DOHH2 (cell line): ENCODE measurements at regions not wholly inside any gene's neighbourhood (a gene's known extent, or its start where the extent isn't known, plus 50 kb on each side); places are given as distances from the start of the nearest gene placed in this dataset.

Source experiments
- CTCF ChIP-seq: fragments of 200-600 bp; sonication (generic); IDR thresholded peaks from one replicate; pipeline ENCODE4 v1.5.1; 2014; ENCODE audit warnings: antibody characterized with exemption, mild to moderate bottlenecking, low read depth, low read length; ENCODE audit not compliant: poor library complexity, severe bottlenecking
- EZH2phosphoT487 ChIP-seq: fragments of 200-600 bp; sonication (generic); IDR thresholded peaks from 2 replicates; pipeline ENCODE4 v1.6.1; 2017; ENCODE audit warnings: borderline replicate concordance, mild to moderate bottlenecking, antibody characterized with exemption, low read length, moderate library complexity, mixed read lengths

- TF ChIP-seq CTCF (no peak), EZH2phosphoT487 (no peak)
These were observed 112.1 kb downstream of the UTP18 start for GRCh38 chr17:51372345-51373004.
